ENCODE measurements at regions not wholly inside any gene's neighbourhood (a gene's known extent, or its start where the extent isn't known, plus 50 kb on each side); places are given as distances from the start of the nearest gene placed in this dataset.

DNA sequence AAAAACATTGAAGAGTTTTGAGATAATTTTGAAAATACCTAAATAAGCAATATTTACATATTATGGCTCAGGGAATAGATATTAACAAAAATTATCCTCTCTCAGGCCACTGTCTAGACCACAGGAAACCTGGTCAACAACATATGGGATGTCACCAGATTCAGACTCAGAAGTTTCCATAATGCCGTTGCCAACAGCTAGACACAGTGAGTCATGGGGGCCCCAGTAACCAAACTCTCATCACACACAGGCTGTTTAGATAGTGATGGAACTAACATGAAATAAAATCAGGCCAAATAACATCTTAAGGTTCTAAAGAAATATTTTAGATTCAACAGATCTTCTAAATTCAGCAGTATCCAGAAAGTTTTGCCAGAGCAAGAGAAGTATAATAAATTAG is 681.7 kb upstream of the ADAMTS5 start:
- no peak for TF ChIP-seq FOXK2 (IDR thresholded peaks at IDR 0.05)
- TF ChIP-seq, protein P1, sequence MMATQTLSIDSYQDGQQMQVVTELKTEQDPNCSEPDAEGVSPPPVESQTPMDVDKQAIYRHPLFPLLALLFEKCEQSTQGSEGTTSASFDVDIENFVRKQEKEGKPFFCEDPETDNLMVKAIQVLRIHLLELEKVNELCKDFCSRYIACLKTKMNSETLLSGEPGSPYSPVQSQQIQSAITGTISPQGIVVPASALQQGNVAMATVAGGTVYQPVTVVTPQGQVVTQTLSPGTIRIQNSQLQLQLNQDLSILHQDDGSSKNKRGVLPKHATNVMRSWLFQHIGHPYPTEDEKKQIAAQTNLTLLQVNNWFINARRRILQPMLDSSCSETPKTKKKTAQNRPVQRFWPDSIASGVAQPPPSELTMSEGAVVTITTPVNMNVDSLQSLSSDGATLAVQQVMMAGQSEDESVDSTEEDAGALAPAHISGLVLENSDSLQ (IDR thresholded peaks at IDR 0.05), result no peak
- no peak for TF ChIP-seq ZNF384 (IDR thresholded peaks at IDR 0.05)
- TF ChIP-seq SP1 (IDR thresholded peaks at IDR 0.05), result no peak
- no peak for TF ChIP-seq NFRKB (IDR thresholded peaks at IDR 0.05)
- no peak for TF ChIP-seq BHLHE40 (IDR thresholded peaks at IDR 0.05; ENCODE audit: borderline replicate concordance)
- TF ChIP-seq FOXA1 (IDR thresholded peaks at IDR 0.05), result no peak
- TF ChIP-seq FOXM1 (IDR thresholded peaks at IDR 0.05; ENCODE audit: borderline replicate concordance), result no peak
- no peak for TF ChIP-seq L3MBTL2 (conservative IDR thresholded peaks at IDR 0.05)
- no peak for TF ChIP-seq TARDBP (IDR thresholded peaks at IDR 0.05)
- TF ChIP-seq SUZ12 (IDR thresholded peaks at IDR 0.05), result no peak

Data from HEK293T (cell line).